ENCODE measurements at regions not wholly inside any gene's neighbourhood (a gene's known extent, or its start where the extent isn't known, plus 50 kb on each side); places are given as distances from the start of the nearest gene placed in this dataset.

DNA sequence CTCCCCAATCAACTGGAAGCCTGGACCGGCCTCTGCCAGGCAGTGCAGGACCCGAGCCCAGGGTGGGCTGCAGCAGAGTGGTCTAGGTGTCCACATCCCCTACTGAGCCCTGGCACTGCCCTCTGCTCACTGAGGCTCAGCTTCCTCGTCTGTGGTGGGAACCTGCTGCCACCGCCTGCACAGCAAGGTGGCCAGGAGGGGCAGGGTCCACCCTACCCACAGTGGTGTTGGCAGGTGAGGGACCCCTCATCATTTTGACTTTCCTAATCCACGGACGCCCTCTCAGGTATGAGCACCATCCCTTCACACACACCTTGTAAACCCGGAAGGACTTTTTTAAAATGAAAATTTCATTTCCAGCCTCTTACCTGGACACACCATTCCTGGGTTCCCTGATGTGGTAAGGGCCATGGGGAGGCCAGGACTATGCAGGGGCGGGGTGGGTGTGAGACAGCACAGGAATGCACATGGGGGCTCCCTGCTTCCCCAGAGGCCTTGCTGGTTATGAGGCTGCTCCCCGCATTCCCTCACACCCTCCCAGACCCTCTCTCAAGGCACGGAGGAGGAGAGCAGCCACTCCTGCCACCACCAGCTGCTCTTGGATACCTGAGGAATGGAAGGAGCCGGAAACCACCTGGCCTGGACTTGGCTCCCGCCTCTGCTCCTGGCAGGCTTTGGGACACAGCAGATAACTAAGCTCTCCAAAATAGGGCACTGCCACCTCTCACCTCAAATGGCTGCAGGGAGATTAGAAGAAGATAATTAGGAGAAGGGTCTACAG lies 185.9 kb upstream of the TPM1 start:
- TF ChIP-seq CTCF (conservative IDR thresholded peaks at IDR 0.05) (no peak), EZH2 (IDR thresholded peaks at IDR 0.05; ENCODE audit: low read depth) (no peak)
